Muscle layer of colon (tissue), 2 donors: ENCODE measurements at regions not wholly inside any gene's neighbourhood (a gene's known extent, or its start where the extent isn't known, plus 50 kb on each side); places are given as distances from the start of the nearest gene placed in this dataset.

Source experiments
- H3K27ac ChIP-seq: one replicate; pipeline ENCODE4 v1.7.0; 2013; ENCODE audit warnings: low read depth, mild to moderate bottlenecking, low read length, moderate library complexity
- H3K27me3 ChIP-seq, 2 donors: one replicate each; pipeline ENCODE4 v1.7.0; 2013; ENCODE audit warnings: low read length in 2 of 2, mild to moderate bottlenecking in 2 of 2; ENCODE audit not compliant: insufficient read depth in 2 of 2, control insufficient read depth in 1 of 2
- H3K36me3 ChIP-seq: one replicate; pipeline ENCODE4 v1.7.0; 2013; ENCODE audit warnings: mild to moderate bottlenecking, low read length; ENCODE audit not compliant: insufficient read depth
- H3K4me1 ChIP-seq: one replicate; pipeline ENCODE4 v1.7.0; 2013; ENCODE audit warnings: mild to moderate bottlenecking, low read length; ENCODE audit not compliant: insufficient read depth
- H3K4me3 ChIP-seq, 2 donors: one replicate each; pipeline ENCODE4 v1.7.0; 2013; ENCODE audit warnings: low read length in 2 of 2, low read depth in 1 of 2, mild to moderate bottlenecking in 1 of 2, moderate library complexity in 1 of 2
- H3K9ac ChIP-seq: one replicate; pipeline ENCODE4 v1.7.0; 2013; ENCODE audit warnings: low read length
- H3K9me3 ChIP-seq: one replicate; pipeline ENCODE4 v1.7.0; 2013; ENCODE audit warnings: mild to moderate bottlenecking, low read length
- donor health status: abdominal sarcoma.
- donor health status: Adenocarcinoma of cecum.

DNA sequence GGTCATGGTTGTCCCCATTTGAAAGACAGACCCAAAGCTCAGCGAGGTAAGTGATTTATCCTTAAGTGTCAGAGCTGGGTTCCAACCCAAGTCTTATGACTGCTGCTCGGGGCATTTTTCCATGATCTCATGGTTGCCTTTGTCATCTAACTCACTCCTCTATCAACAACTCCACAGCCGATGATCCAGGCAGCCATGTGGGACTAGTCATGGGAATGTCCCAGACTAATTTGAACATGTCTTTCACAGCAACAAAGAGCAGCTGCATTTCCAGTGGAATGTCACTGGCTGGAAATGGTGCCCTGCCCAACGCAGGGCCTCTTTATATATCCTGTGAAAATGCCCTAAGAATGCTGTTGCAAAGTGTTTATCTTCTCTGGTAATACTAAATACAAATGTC lies 284.8 kb upstream of the PPARGC1A start:
- no peak overlapping the region for H3K9ac ChIP-seq
- H3K36me3 ChIP-seq, result no peaks in the 10 kb centered on the region
- no peak overlapping the region for H3K4me3 ChIP-seq
- H3K27me3 ChIP-seq, result no peaks in the 10 kb centered on the region
- H3K9me3 ChIP-seq, result no peaks in the 10 kb centered on the region
- no peak overlapping the region for H3K27ac ChIP-seq
- no peaks in the 10 kb centered on the region for H3K4me1 ChIP-seq

DNA sequence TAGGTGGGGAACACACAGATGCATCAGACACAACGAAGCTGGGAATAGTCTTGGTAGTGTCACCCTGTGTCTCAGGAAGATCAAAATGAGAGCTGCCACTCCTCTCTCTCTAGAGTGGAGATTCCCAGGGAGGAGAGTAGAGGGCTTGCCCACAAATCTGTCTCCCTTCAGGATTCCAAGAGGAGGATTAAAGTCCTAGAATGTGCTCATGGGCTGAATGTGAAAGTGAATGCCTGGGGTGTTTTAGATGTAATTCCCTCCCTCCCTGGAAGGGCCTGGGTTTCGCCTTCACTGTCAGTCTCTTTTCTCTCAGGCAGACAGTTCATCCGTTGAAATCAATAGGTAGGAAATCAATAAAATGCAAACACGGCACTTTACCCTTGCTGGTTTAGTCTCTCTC lies 282.6 kb upstream of the PPARGC1A start:
- Histone ChIP-seq H3K36me3 (no peaks in the 10 kb centered on the region), H3K4me3 (no peak overlapping the region), H3K4me1 (no peaks in the 10 kb centered on the region), H3K9me3 (no peaks in the 10 kb centered on the region), H3K27me3 (no peaks in the 10 kb centered on the region), H3K9ac (no peak overlapping the region), H3K27ac (no peak overlapping the region)

DNA sequence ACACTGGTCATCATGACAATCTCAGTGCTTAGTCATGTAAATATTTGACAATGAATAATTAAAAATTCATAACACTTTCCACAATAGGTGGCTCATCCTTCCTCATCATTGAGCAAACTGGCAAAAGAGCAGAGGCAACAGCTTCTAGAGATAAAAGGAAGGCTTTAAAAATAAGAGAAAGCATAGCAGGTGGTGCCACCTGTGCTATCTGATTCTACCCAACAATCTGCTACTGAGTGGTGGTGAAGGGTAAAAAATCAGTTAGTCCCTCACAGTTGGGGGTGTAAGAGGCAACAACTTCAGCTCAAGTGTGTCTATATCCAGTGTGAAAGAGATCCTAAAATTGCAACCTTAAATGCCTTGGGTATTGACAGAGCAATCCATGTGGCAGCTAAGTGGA lies 280.1 kb upstream of the PPARGC1A start:
- Histone ChIP-seq H3K9me3 (no peaks in the 10 kb centered on the region), H3K36me3 (no peaks in the 10 kb centered on the region), H3K4me1 (no peaks in the 10 kb centered on the region), H3K27ac (no peak overlapping the region), H3K4me3 (no peak overlapping the region), H3K9ac (no peak overlapping the region), H3K27me3 (no peaks in the 10 kb centered on the region)

GRCh38 chr4:24168658-24169057 lies 278.8 kb upstream of the PPARGC1A start:
- Histone ChIP-seq H3K4me1 (no peaks in the 10 kb centered on the region), H3K4me3 (no peak overlapping the region), H3K27me3 (no peaks in the 10 kb centered on the region), H3K9ac (no peak overlapping the region), H3K27ac (no peak overlapping the region), H3K36me3 (no peaks in the 10 kb centered on the region), H3K9me3 (no peaks in the 10 kb centered on the region)

- Histone ChIP-seq H3K4me3 (no peak overlapping the region), H3K9me3 (no peaks in the 10 kb centered on the region), H3K27me3 (no peaks in the 10 kb centered on the region), H3K36me3 (no peaks in the 10 kb centered on the region), H3K9ac (no peak overlapping the region), H3K27ac (no peak overlapping the region), H3K4me1 (no peaks in the 10 kb centered on the region)
These were observed 276.7 kb upstream of the PPARGC1A start for GRCh38 chr4:24166501-24166900.

DNA sequence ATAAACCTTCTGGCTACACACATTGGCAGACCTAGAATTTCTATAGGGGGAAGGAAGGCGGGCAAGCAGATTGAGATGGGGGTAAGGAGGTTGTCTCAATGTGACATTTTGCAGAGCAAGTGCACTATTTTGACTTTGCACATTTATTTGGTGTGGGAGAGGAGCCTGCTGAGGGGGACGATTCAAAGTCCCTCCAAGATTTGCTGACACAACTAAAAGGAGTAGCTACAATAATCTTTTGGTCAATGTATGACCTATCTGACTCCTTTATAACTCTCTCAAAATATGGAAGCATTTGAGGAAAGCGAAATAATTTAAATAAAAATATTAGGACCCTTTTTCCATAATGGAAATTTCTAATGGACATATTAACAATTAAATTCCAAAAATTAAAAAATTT lies 274.9 kb upstream of the PPARGC1A start:
- Histone ChIP-seq H3K4me3 (no peak overlapping the region), H3K27ac (no peak overlapping the region)

GRCh38 chr4:24164054-24164693 lies 274.3 kb upstream of the PPARGC1A start:
- H3K27ac ChIP-seq, result no peak overlapping the region
- no peak overlapping the region for H3K9ac ChIP-seq
- no peaks in the 10 kb centered on the region for H3K36me3 ChIP-seq
- H3K4me1 ChIP-seq, result no peaks in the 10 kb centered on the region
- no peak overlapping the region for H3K4me3 ChIP-seq
- no peaks in the 10 kb centered on the region for H3K27me3 ChIP-seq
- no peaks in the 10 kb centered on the region for H3K9me3 ChIP-seq

More for the DNA sequence above, 274.9 kb upstream of the PPARGC1A start:
- no peaks in the 10 kb centered on the region for H3K4me1 ChIP-seq
- H3K9ac ChIP-seq, result no peak overlapping the region
- no peaks in the 10 kb centered on the region for H3K36me3 ChIP-seq
- no peaks in the 10 kb centered on the region for H3K27me3 ChIP-seq
- H3K9me3 ChIP-seq, result no peaks in the 10 kb centered on the region

GRCh38 chr4:24163314-24163713 lies 273.5 kb upstream of the PPARGC1A start:
- Histone ChIP-seq H3K4me1 (no peaks in the 10 kb centered on the region), H3K4me3 (no peak overlapping the region), H3K27ac (no peak overlapping the region), H3K36me3 (no peaks in the 10 kb centered on the region), H3K27me3 (no peaks in the 10 kb centered on the region), H3K9me3 (no peaks in the 10 kb centered on the region), H3K9ac (no peak overlapping the region)

DNA sequence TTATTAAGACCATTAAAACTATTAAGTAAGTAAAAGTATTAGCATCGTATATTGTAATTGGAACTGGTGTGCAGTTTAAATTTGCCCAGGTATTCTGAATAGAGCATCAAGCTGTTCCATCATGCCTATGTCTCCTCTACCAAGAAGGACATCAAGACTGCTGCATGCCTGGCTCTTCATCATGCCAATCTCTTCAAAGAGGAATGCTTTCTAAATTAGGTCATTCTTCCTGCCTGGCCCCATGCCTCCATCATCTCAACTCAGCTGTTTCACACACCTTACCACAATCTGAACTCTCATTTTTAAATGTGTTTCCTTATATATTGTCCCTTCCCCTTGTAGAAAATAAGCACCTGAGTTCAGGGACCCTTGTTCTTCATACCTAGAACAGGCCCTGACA lies 270.5 kb upstream of the PPARGC1A start:
- no peak overlapping the region for H3K4me3 ChIP-seq
- no peaks in the 10 kb centered on the region for H3K9me3 ChIP-seq
- H3K9ac ChIP-seq, result no peak overlapping the region
- no peaks in the 10 kb centered on the region for H3K27me3 ChIP-seq
- H3K27ac ChIP-seq, result no peak overlapping the region
- H3K4me1 ChIP-seq, result no peaks in the 10 kb centered on the region
- no peaks in the 10 kb centered on the region for H3K36me3 ChIP-seq

DNA sequence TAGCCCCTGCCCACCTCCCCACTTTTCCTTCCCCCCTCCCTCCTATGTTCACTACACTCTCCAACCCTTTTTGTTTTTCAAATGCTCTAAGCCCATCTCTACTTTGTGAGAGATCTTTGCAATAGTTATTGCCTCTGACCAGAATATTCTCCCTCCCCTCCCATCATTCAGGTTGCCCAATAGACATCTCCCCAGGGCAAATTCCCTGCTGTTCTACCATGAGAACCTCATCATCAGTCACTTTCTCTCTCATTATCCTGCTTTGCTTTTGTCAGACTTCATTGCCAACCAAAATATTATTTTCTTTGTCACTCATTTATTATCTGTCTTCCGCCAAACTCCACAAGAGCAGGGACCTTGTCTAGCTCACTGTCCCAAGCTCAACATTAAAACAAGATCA lies 268.2 kb upstream of the PPARGC1A start:
- H3K4me3 ChIP-seq, result no peak overlapping the region
- H3K27me3 ChIP-seq, result no peaks in the 10 kb centered on the region
- H3K4me1 ChIP-seq, result no peaks in the 10 kb centered on the region
- H3K9ac ChIP-seq, result no peak overlapping the region
- H3K9me3 ChIP-seq, result no peaks in the 10 kb centered on the region
- no peak overlapping the region for H3K27ac ChIP-seq
- H3K36me3 ChIP-seq, result no peaks in the 10 kb centered on the region

DNA sequence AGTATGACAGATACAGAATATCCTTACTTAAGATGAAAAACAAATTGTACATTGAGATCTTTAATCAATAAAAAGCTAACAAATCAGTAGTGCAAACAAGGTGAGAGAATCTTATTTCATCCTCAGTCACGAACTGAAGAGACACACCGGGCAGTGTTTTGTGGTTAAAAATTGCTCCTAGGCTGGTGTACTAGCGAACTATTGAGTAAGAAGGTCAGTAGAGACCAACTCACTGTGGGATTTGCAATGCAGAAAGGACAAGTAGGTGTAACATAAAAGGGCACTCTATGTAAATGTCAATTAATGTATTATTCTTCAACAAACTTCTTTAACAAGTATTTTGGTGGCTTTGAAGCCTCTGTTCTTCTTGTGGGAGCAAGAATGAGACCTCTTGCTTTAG lies 260.2 kb upstream of the PPARGC1A start:
- no peak overlapping the region for H3K27ac ChIP-seq
- H3K36me3 ChIP-seq, result no peaks in the 10 kb centered on the region
- H3K9me3 ChIP-seq, result no peaks in the 10 kb centered on the region
- H3K27me3 ChIP-seq, result no peaks in the 10 kb centered on the region
- no peak overlapping the region for H3K9ac ChIP-seq
- no peaks in the 10 kb centered on the region for H3K4me1 ChIP-seq
- no peak overlapping the region for H3K4me3 ChIP-seq

GRCh38 chr4:24146127-24146526 lies 256.3 kb upstream of the PPARGC1A start:
- Histone ChIP-seq H3K4me3 (no peak overlapping the region), H3K9ac (no peak overlapping the region), H3K36me3 (no peaks in the 10 kb centered on the region), H3K27ac (no peak overlapping the region), H3K4me1 (no peaks in the 10 kb centered on the region), H3K27me3 (no peaks in the 10 kb centered on the region), H3K9me3 (no peaks in the 10 kb centered on the region)
